Coronary artery (tissue), 2 donors: ENCODE measurements at regions not wholly inside any gene's neighbourhood (a gene's known extent, or its start where the extent isn't known, plus 50 kb on each side); places are given as distances from the start of the nearest gene placed in this dataset.

ENCODE experiments used
- DNase-seq: peaks from one replicate; pipeline ENCODE4 v3.0.0-alpha.2; 2017; ENCODE audit warnings: low spot score
- H3K27ac ChIP-seq, 2 donors: fragments of 200-600 bp; sonication (generic); one replicate each; pipeline ENCODE4 v1.5.1; 2016 to 2019
- H3K4me3 ChIP-seq: fragments of 200-600 bp; sonication (generic); 2 replicates; pipeline ENCODE4 v1.5.1; 2016; ENCODE audit warnings: mild to moderate bottlenecking, moderate library complexity
- CTCF ChIP-seq: fragments of 200-600 bp; sonication (generic); IDR thresholded peaks from one replicate; pipeline ENCODE4 v1.5.1; 2019; ENCODE audit warnings: antibody characterized with exemption

- no peak for TF ChIP-seq CTCF
- Histone ChIP-seq H3K4me3 (no peak overlapping the region), H3K27ac (no peak overlapping the region)
- no peak for DNase-seq
Observed at GRCh38 chr16:48098472-48098871, 57.3 kb downstream of the ABCC12 start.

GRCh38 chr16:48091117-48091516, 64.7 kb downstream of the ABCC12 start:
- Histone ChIP-seq H3K4me3 (no peak overlapping the region), H3K27ac (no peak overlapping the region)
- no peak for TF ChIP-seq CTCF
- DNase-seq: no peak

- no peak for TF ChIP-seq CTCF
- Histone ChIP-seq H3K27ac (no peak overlapping the region), H3K4me3 (no peak overlapping the region)
- DNase-seq: no peak
Observed at GRCh38 chr16:48089053-48089792, 66.6 kb downstream of the ABCC12 start.

GRCh38 chr16:48087639-48088038, 68.2 kb downstream of the ABCC12 start:
- no peak overlapping the region for H3K27ac ChIP-seq

GRCh38 chr16:48086422-48086821, 69.4 kb downstream of the ABCC12 start:
- no peak overlapping the region for H3K27ac ChIP-seq
- TF ChIP-seq CTCF: no peak
- DNase-seq: no peak
- H3K4me3 ChIP-seq: no peak overlapping the region

More at GRCh38 chr16:48087639-48088038, 68.2 kb downstream of the ABCC12 start:
- H3K4me3 ChIP-seq: no peak overlapping the region
- DNase-seq: no peak
- TF ChIP-seq CTCF: no peak

GRCh38 chr16:48085729-48086128, 70.1 kb downstream of the ABCC12 start:
- no peak for TF ChIP-seq CTCF
- no peak for DNase-seq
- H3K27ac ChIP-seq: no peak overlapping the region

GRCh38 chr16:48084826-48085225, 71.0 kb downstream of the ABCC12 start:
- no peak overlapping the region for H3K27ac ChIP-seq
- no peak for TF ChIP-seq CTCF
- H3K4me3 ChIP-seq: no peak overlapping the region
- DNase-seq: no peak

More at GRCh38 chr16:48085729-48086128, 70.1 kb downstream of the ABCC12 start:
- H3K4me3 ChIP-seq: no peak overlapping the region
